GM19043 (cell line): ENCODE measurements at regions not wholly inside any gene's neighbourhood (a gene's known extent, or its start where the extent isn't known, plus 50 kb on each side); places are given as distances from the start of the nearest gene placed in this dataset.

Source experiments
- ATAC-seq: cut with Tn5 transposase; IDR thresholded peaks from one replicate; pipeline ENCODE4 v1.9.1; 2021; ENCODE audit warnings: low read depth; ENCODE audit not compliant: unreplicated experiment

- ATAC-seq: no peak
Measured at GRCh38 chr20:52592567-52592966, 379.6 kb upstream of the TSHZ2 start.

DNA sequence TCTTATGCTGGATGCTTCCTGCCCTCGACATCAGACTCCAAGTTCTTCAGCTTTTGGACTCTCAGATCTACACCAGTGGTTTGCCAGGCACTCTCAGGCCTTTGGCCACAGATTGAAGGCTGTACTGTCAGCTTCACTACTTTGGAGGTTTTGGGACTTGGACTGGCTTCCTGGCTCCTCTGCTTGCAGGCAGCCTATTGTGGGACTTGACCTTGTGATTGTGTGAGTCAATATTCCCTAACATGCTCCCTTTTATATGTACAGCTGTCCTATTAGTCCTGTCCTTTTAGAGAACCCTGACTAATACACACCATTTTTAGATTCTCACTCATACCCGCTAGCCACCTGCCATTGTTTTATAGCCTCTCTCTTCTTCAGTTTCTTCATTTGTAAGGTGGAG lies 382.1 kb upstream of the TSHZ2 start:
- ATAC-seq: no peak

DNA sequence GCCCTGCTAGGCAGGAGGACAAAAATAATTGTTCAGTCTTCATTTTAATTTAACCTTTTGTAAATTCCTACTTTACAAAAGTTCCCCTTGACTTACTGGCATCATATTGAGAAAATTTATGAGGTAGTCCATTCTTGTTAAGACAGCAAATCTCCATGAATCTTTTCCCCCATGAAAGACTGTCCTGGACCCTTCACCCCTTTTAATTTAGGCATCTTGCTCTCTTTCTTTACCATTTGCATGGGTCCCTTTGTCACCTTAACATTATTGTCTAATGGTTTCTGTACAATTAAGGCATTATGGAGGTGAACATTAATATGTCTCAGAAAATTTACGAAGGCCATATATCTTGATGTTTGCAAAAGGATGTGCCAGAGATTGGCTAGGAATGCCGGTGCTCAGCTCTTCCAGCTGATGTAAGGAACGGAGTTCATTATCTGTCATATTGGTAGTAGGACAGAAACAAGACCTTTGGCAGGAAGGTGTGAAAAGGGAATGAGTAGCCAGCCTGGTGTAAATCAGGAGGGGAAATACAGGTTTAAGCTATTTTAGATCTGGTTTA lies 382.8 kb upstream of the TSHZ2 start:
- ATAC-seq: no peak

DNA sequence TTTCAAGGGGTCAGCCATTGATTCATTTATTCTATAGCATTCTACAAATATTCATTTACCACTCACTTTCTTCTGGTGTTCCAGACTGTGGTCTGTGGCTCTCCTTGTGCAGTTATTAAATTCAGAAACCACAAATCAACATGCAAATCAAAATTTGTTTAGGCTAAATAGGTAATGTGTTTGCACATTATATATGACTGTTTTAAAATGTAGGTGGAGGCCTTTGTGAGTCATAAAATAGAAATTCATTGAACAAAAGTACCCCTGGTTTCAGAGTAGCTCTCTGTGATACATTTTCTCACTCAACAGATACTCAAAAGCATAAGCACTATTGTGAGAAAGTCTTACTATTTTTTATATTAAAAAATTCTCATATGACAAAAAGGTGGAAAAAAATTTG lies 385.5 kb upstream of the TSHZ2 start:
- no peak for ATAC-seq

- no peak for ATAC-seq
Measured at GRCh38 chr20:52585333-52585732, 386.8 kb upstream of the TSHZ2 start.

- ATAC-seq: no peak
Measured at GRCh38 chr20:52578559-52578958, 387.0 kb upstream of the ZFP64 start.

DNA sequence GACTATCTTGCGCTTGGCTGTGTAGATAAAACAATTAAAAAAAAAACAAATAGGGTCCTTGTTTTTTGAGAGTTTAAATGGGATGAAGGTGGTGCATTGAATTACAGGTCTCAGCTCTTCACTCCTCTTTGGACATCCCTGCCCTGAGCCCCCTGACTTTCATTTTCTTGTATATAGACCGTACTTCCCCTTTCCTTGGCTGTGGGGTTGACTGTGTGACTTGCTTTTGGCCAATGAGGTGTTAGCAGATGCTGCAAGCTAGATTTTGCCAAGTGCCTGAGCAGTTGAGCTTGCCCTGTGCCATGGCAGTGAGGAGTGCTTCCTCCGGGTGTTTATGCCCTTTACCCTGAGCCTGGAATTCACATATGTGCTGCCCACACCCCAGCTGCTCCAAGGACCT lies 386.1 kb upstream of the ZFP64 start:
- ATAC-seq: no peak

GRCh38 chr20:52572687-52573086 lies 381.1 kb upstream of the ZFP64 start:
- ATAC-seq: no peak

DNA sequence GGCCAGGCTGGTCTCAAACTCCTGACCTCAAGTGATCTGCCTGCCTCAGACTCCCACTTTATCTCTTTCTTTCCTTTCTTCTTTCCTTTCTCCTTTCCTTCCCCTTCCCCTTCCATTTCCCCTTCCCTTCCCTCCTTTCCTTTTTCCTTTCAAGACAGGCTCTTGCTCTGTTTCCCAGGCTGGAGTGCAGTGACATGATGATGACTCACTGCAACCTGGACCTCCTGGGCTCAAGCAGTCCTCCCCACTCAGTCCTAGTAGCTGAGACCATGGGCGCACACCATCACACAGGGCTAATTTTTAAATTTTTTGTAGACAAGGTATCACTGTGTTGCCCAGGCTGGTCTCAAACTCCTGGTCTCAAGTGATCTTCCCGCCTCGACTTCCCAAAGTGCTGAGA lies 377.6 kb upstream of the ZFP64 start:
- no peak for ATAC-seq

DNA sequence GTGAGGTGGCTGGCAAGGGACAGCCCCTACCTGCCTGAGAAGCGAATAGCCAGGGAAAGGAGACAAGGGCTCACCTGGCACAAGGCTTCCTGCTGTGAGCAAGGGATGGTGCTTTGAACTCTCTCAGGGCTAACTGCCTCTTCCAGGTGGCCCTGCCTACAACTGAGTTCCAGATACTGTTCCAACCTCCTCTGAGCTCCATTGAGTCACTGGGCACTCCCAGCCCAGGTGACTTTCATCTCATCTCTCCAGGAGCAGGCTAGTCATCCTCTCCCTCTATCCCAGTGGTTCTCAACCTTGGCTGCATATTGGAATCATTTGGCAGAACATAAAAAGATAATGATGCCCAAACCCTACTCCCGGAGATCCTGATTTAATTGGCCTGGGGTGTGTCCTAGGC lies 374.0 kb upstream of the ZFP64 start:
- no peak for ATAC-seq

GRCh38 chr20:52564594-52564993 lies 373.0 kb upstream of the ZFP64 start:
- ATAC-seq: no peak

DNA sequence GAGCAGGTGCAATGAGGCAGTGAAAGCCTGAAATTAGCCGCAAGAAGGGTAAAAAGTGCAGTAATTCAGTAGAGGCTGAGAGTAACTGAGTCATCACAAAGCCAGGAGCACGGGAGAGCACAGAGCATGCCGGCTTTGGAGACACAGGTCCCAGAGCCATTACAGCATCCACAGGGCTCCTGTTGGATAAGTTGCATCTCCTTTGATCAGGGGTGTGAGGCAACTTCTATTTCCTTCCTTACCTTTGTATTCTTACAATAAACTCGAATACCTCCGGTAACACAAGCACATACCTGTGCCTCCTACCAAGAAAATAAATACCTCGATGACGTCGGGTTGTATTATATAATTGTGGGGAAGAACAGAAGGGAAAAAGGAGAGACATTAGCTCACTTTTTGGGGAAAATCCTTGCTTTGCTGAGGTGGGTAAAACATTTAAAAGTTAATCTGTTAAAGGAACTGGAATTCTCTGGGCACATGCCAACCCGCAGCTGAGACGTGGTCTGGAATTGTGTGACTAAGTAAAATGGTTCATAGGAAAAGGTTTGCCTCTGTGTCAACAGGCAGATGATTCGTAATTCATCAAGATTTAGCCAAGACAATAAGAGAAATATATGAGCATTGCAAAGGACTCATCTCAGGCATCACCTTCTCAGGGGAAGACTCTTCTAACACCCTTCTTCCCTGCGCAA lies 360.7 kb upstream of the ZFP64 start:
- ATAC-seq: no peak

DNA sequence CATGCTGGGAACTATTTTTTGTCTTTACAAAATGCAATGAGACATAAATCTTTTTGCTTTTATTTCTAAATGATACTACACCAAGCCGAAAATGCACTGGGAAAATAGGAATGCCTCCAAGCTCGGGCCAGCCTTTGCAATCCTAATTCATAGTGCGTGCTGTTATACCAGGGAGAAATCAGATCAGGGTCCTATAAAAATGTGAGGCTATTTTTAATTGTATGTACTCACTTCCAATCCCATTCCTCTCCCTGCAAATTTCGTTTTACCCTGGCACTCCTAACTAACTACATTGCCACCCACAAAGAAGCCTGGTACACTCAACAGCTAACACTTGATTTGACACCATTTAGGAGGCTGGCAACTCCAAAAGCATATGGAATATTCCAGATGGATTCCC lies 350.6 kb upstream of the ZFP64 start:
- ATAC-seq: no peak

- ATAC-seq: no peak
Measured at GRCh38 chr20:52540509-52540908, 348.9 kb upstream of the ZFP64 start.

GRCh38 chr20:52539891-52540290 lies 348.3 kb upstream of the ZFP64 start:
- no peak for ATAC-seq

GRCh38 chr20:52536841-52537400 lies 345.3 kb upstream of the ZFP64 start:
- no peak for ATAC-seq

GRCh38 chr20:52536040-52536439 lies 344.5 kb upstream of the ZFP64 start:
- no peak for ATAC-seq

DNA sequence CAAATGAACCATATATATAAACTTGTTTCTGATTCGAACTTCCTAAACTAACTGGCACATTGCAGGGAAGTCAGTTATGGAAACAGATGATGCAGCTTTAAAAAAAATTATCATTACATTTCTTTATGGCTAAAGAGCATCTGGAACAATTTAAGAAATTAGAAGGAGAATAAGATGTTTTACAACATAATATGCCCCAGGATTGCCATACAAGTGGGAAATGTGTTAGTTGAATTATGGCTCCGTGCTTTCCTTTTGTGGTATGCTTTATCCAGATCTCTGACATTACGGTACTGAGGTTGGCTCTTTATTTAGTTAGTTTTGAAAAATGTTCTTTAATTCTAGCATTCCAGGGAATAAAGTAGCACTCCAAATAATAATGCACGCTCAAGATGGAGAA lies 343.0 kb upstream of the ZFP64 start:
- no peak for ATAC-seq

- no peak for ATAC-seq
Measured at GRCh38 chr20:52533401-52533800, 341.8 kb upstream of the ZFP64 start.

GRCh38 chr20:52532674-52533073 lies 341.1 kb upstream of the ZFP64 start:
- ATAC-seq: no peak

DNA sequence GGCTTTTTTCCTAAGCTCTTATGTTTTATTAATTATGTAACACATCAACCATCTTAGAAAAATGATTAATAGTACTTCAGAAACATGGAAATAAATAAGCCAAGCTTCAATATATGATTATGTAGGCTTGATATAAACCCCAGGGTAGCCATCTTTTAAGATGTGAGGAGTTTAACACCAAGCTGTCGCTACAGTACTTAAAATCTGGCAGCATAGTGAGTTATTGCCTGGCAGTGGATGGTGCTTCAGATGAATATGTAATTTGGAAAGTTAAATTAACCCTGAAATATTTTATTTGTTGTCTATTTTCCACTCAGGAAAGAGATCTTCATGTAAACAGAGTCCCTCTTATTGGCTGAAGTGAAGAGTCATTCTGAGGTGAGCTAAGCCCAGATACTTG lies 339.0 kb upstream of the ZFP64 start:
- no peak for ATAC-seq

DNA sequence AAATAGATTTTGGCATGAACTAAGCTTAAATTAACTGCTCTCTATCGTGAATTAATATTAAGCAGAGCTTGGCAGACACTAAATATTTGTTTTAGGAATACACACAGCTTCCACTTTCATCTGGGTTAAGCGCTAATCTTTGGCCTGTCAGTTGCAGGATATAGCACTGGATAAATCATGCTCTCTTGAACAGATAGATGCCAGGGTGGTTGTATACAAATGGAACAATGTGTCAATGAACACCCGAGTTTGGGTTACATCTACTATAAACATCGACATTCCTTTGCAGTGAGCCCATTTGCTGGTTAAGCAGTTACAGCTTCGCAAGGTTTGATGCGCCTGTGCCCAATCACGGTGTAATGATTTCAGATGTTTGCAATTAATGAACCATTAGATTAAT lies 338.2 kb upstream of the ZFP64 start:
- ATAC-seq: no peak
